NCI-H748 treated with DMSO at 0.1 percent for 48 hours (cell line): ENCODE measurements at regions not wholly inside any gene's neighbourhood (a gene's known extent, or its start where the extent isn't known, plus 50 kb on each side); places are given as distances from the start of the nearest gene placed in this dataset.
"Not testable (repeated sequence)": the region's sequence is repeated elsewhere in the genome, so short reads cannot be mapped to it uniquely, and the experiment has no call there.

Experiments used
- DNase-seq: peaks from one replicate; lab custom pipeline; 2025; lab: John Stamatoyannopoulos, UW

GRCh38 chr1:242912855-242913254 is 342.2 kb downstream of the CEP170 start:
- not testable (repeated sequence) for DNase-seq

GRCh38 chr1:242900558-242900957 is 354.5 kb downstream of the CEP170 start:
- not testable (repeated sequence) for DNase-seq

GRCh38 chr1:242890192-242890741 is 364.8 kb downstream of the CEP170 start:
- DNase-seq = no peak

- DNase-seq = no peak
Measured at GRCh38 chr1:242886137-242886536, 361.6 kb upstream of the PLD5 start.

- DNase-seq = not testable (repeated sequence)
Measured at GRCh38 chr1:242880022-242880421, 355.5 kb upstream of the PLD5 start.

- no peak for DNase-seq
Measured at GRCh38 chr1:242877743-242878142, 353.2 kb upstream of the PLD5 start.

- DNase-seq = no peak
Measured at GRCh38 chr1:242877229-242877628, 352.7 kb upstream of the PLD5 start.

GRCh38 chr1:242876030-242876429 is 351.5 kb upstream of the PLD5 start:
- no peak for DNase-seq

GRCh38 chr1:242873661-242874060 is 349.2 kb upstream of the PLD5 start:
- DNase-seq = no peak

- DNase-seq = no peak
Measured at GRCh38 chr1:242872521-242872920, 348.0 kb upstream of the PLD5 start.

GRCh38 chr1:242871471-242872030 is 347.1 kb upstream of the PLD5 start:
- no peak for DNase-seq

- DNase-seq = no peak
Measured at GRCh38 chr1:242870966-242871365, 346.5 kb upstream of the PLD5 start.

- no peak for DNase-seq
Measured at GRCh38 chr1:242856289-242856688, 331.8 kb upstream of the PLD5 start.

- no peak for DNase-seq
Measured at GRCh38 chr1:242854466-242854865, 330.0 kb upstream of the PLD5 start.

GRCh38 chr1:242847390-242847993 is 323.0 kb upstream of the PLD5 start:
- no peak for DNase-seq

- no peak for DNase-seq
Measured at GRCh38 chr1:242842094-242842493, 317.6 kb upstream of the PLD5 start.

- DNase-seq = no peak
Measured at GRCh38 chr1:242839101-242839500, 314.6 kb upstream of the PLD5 start.

- no peak for DNase-seq
Measured at GRCh38 chr1:242836423-242836822, 311.9 kb upstream of the PLD5 start.

- DNase-seq = no peak
Measured at GRCh38 chr1:242828828-242829227, 304.3 kb upstream of the PLD5 start.

GRCh38 chr1:242828199-242828598 is 303.7 kb upstream of the PLD5 start:
- no peak for DNase-seq

GRCh38 chr1:242827538-242827937 is 303.0 kb upstream of the PLD5 start:
- no peak for DNase-seq

GRCh38 chr1:242826701-242827336 is 302.3 kb upstream of the PLD5 start:
- no peak for DNase-seq

- DNase-seq = no peak
Measured at GRCh38 chr1:242824435-242824834, 299.9 kb upstream of the PLD5 start.
